Smooth muscle cell (in vitro differentiated cells): ENCODE measurements at regions not wholly inside any gene's neighbourhood (a gene's known extent, or its start where the extent isn't known, plus 50 kb on each side); places are given as distances from the start of the nearest gene placed in this dataset.
"Not testable (repeated sequence)": the region's sequence is repeated elsewhere in the genome, so short reads cannot be mapped to it uniquely, and the experiment has no call there.

Experiments used
- DNase-seq: peaks from one replicate; lab custom pipeline; 2025; ENCODE audit not compliant: unreplicated experiment; lab: John Stamatoyannopoulos, UW
- H2AFZ ChIP-seq: fragments of 200-600 bp; sonication (generic); 2 replicates; pipeline ENCODE4 v1.6.0; 2016; ENCODE audit warnings: antibody characterized with exemption, low read depth, mild to moderate bottlenecking
- H3F3A ChIP-seq: fragments of 200-600 bp; sonication (generic); 2 replicates; pipeline ENCODE4 v1.6.0; 2017; ENCODE audit warnings: antibody characterized with exemption, low read depth
- H3K27ac ChIP-seq: fragments of 200-600 bp; sonication (generic); 2 replicates; pipeline ENCODE4 v1.5.1; 2016; ENCODE audit warnings: low read depth, mild to moderate bottlenecking
- H3K27me3 ChIP-seq: fragments of 200-600 bp; sonication (generic); 2 replicates; pipeline ENCODE4 v1.6.1; 2016; ENCODE audit warnings: low read depth, mild to moderate bottlenecking
- H3K36me3 ChIP-seq: fragments of 200-600 bp; sonication (generic); 2 replicates; pipeline ENCODE4 v1.5.1; 2016; ENCODE audit warnings: low read depth
- H3K4me1 ChIP-seq: fragments of 200-600 bp; sonication (generic); 2 replicates; pipeline ENCODE4 v1.5.1; 2016; ENCODE audit warnings: low read depth
- H3K4me2 ChIP-seq: fragments of 200-600 bp; sonication (generic); 2 replicates; pipeline ENCODE4 v1.6.0; 2016; ENCODE audit warnings: mild to moderate bottlenecking
- H3K4me3 ChIP-seq: fragments of 200-600 bp; sonication (generic); 2 replicates; pipeline ENCODE4 v1.5.1; 2016; ENCODE audit warnings: mild to moderate bottlenecking
- H3K79me2 ChIP-seq: fragments of 200-600 bp; sonication (generic); 2 replicates; pipeline ENCODE4 v1.6.0; 2016; ENCODE audit warnings: low read depth, mild to moderate bottlenecking
- H3K9ac ChIP-seq: fragments of 200-600 bp; sonication (generic); 2 replicates; pipeline ENCODE4 v1.6.0; 2016; ENCODE audit warnings: low read depth
- H3K9me3 ChIP-seq: fragments of 200-600 bp; sonication (generic); replicated peaks from 2 replicates; pipeline ENCODE4 v1.5.1; 2016; ENCODE audit warnings: low read depth
- H4K20me1 ChIP-seq: fragments of 200-600 bp; sonication (generic); 2 replicates; pipeline ENCODE4 v1.6.0; 2016; ENCODE audit warnings: low read depth
- WGBS: methylation state at CpG from one replicate; pipeline ENCODE4 v1.1.7; 2016; ENCODE audit warnings: low lambda C conversion rate; 5-methylcytosine and 5-hydroxymethylcytosine counted together
- TF ChIP-seq, protein P1 (sequence below): fragments of 200-600 bp; sonication (generic); IDR thresholded peaks from 2 replicates; pipeline ENCODE4 v1.5.1; 2017; ENCODE audit warnings: borderline replicate concordance, mild to moderate bottlenecking, antibody characterized with exemption; ENCODE audit not compliant: insufficient read depth, poor library complexity, severe bottlenecking

DNA sequence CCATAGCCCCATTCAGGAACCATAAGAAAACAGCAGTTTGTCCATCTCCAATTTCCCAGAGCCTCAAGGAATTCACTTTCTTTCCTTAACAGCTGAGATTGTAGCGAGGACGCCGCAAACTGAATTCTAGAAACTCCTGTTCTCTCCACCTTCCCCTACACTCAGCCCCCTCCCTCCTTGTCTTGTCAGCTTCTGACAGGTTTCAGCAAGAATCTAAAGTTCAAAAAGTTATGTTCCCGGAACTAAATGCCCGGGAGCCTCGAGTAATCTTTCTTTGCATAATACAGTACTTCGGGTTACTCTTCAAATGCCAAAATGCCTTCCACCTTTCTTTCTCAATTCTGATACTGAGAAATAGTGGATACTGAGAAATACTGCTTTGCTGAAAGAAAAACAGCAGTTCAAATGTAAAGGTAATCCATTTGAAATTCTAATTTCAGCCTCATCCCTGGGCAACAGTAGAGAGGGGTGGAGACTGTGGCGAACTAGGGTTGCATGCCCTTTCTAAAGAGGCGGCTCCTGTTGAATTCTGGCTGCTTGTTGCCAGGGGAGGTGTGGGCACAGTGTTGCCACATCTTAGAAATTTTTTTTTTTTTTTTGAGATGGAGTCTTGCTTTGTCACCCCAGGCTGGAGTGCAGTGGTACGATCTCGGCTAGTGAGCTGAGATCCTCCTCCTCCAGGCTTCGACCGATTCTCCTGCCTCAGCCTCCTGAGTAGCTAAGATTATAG lies 63.5 kb upstream of the USP7 start:
- Histone ChIP-seq H3K4me2 (no peak overlapping the region), H3K27ac (no peak overlapping the region), H3K36me3 (no peaks in the 10 kb centered on the region), H3K79me2 (no peaks in the 10 kb centered on the region), H3K4me1 (no peaks in the 10 kb centered on the region), H3K9me3 (no peaks in the 10 kb centered on the region), H4K20me1 (no peaks in the 10 kb centered on the region), H3K4me3 (no peak overlapping the region), H3K9ac (no peak overlapping the region), H2AFZ (no peak overlapping the region), H3F3A (no peaks in the 10 kb centered on the region), H3K27me3 (no peaks in the 10 kb centered on the region)
- WGBS, result 86% methylated on average over 13 of the region's 13 CpGs
- no peak for DNase-seq
- TF ChIP-seq, protein P1, sequence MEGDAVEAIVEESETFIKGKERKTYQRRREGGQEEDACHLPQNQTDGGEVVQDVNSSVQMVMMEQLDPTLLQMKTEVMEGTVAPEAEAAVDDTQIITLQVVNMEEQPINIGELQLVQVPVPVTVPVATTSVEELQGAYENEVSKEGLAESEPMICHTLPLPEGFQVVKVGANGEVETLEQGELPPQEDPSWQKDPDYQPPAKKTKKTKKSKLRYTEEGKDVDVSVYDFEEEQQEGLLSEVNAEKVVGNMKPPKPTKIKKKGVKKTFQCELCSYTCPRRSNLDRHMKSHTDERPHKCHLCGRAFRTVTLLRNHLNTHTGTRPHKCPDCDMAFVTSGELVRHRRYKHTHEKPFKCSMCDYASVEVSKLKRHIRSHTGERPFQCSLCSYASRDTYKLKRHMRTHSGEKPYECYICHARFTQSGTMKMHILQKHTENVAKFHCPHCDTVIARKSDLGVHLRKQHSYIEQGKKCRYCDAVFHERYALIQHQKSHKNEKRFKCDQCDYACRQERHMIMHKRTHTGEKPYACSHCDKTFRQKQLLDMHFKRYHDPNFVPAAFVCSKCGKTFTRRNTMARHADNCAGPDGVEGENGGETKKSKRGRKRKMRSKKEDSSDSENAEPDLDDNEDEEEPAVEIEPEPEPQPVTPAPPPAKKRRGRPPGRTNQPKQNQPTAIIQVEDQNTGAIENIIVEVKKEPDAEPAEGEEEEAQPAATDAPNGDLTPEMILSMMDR, result no peak

DNA sequence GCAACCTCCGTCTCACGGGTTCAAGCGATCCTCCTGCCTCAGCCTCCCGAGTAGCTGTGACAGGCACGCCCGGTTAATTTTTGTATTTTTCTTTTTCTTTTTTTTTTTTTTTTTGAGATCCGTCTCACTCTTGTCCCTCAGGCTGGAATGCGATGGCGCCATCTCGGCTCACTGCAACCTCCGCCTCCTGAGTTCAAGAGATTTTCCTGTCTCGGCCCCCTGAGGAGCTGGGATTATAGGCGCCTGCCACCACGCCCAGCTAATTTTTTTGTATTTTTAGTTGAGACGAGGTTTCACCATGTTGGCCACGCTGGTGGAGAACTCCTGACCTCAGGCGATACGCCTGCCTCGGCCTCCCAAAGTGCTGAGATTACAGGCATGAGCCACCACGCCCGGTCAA lies 63.0 kb upstream of the HAPSTR1 start:
- 94% methylated on average over 21 of the region's 21 CpGs for WGBS
- H2AFZ ChIP-seq, result not testable (repeated sequence)

DNA sequence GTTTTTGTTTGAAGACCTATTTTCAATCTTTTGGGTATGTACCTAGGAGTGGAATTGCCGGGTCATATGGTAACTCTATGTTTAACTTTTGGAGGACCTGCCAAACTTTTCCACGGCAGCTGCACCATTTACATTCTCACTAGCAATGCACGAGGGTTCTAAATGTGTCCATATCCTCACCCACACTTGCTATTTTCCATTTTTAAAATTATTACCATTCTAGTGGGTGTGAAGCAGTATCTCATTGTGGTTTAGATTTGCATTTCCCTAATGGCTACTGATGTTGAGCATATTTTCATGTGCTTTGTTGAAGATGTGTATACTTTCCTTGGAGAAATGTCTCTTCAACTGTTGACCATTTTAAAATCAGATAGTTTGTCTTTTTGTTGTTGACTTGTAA lies 60.3 kb upstream of the HAPSTR1 start:
- DNase-seq, result no peak
- Histone ChIP-seq H3K9ac (no peak overlapping the region), H3F3A (no peaks in the 10 kb centered on the region), H3K27ac (no peak overlapping the region), H3K4me3 (no peak overlapping the region), H3K79me2 (no peaks in the 10 kb centered on the region), H2AFZ (no peak overlapping the region), H3K27me3 (no peaks in the 10 kb centered on the region), H3K9me3 (no peaks in the 10 kb centered on the region), H4K20me1 (no peaks in the 10 kb centered on the region), H3K36me3 (no peaks in the 10 kb centered on the region), H3K4me2 (no peak overlapping the region), H3K4me1 (no peaks in the 10 kb centered on the region)
- 92% methylated on average over 3 of the region's 3 CpGs for WGBS
- TF ChIP-seq, protein P1, result no peak

More for the DNA sequence above, 63.0 kb upstream of the HAPSTR1 start:
- not testable (repeated sequence) for H3K27ac ChIP-seq, H3K36me3 ChIP-seq, H4K20me1 ChIP-seq, H3F3A ChIP-seq, H3K4me1 ChIP-seq, H3K79me2 ChIP-seq, H3K4me2 ChIP-seq, H3K27me3 ChIP-seq, H3K4me3 ChIP-seq, DNase-seq, H3K9ac ChIP-seq, H3K9me3 ChIP-seq

DNA sequence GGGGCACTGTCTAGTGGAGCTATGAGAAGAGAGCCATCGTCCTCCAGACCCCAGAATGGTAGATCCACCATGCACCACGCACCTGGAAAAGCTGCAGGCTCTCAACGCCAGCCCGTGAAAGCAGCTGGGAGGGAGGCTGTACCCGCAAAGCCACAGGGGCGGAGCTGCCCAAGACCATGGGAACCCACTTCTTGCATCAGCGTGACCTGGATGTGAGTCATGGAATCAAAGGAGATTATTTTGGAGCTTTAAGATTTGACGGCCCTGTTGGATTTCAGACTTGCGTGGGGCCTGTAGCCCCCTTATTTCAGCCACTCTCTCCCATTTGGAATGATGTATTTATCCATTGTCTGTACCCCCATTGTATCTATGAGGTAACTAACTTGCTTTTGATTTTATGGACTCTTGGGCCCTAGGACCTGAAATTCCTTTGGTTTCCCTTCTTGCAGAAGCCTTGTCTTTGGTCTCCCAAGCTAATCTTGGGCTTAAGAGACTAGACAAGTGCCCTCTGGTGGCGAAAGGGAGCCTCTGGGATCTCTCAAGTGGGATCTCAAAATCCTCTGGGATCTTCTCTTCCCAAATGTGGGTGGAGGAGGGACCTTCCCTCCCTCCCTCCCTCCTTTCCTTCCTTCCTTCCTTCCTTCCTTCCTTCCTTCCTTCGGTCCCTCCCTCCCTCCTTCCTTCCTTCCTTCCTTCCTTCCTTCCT lies 58.2 kb upstream of the HAPSTR1 start:
- Histone ChIP-seq H3K27ac (no peak overlapping the region), H3K9ac (no peak overlapping the region), H3K4me1 (no peaks in the 10 kb centered on the region), H3K4me2 (no peak overlapping the region), H3K9me3 (no peaks in the 10 kb centered on the region), H3K79me2 (no peaks in the 10 kb centered on the region), H3F3A (no peaks in the 10 kb centered on the region), H3K27me3 (no peaks in the 10 kb centered on the region), H3K4me3 (no peak overlapping the region), H2AFZ (no peak overlapping the region), H3K36me3 (no peaks in the 10 kb centered on the region), H4K20me1 (no peaks in the 10 kb centered on the region)
- TF ChIP-seq, protein P1, result peak; percentile 56
- no peak for DNase-seq
- 60% methylated on average over 11 of the region's 11 CpGs for WGBS
